HepG2 (cell line): ENCODE measurements at regions not wholly inside any gene's neighbourhood (a gene's known extent, or its start where the extent isn't known, plus 50 kb on each side); places are given as distances from the start of the nearest gene placed in this dataset.

Experiments
- ATF7 ChIP-seq, 2 experiments: fragments of 450-650 bp in 1 of 2; sonication (generic) in 1 of 2; formaldehyde crosslinking in 1 of 2; IDR thresholded peaks; 2 replicates each; pipeline versions ENCODE4 v1.4.0 to v1.6.1; 2016 to 2020; ENCODE audit warnings: antibody characterized with exemption in 1 of 2, mild to moderate bottlenecking in 1 of 2, missing genetic modification reagents in 1 of 2
- FOXK1 ChIP-seq: sonication (generic); formaldehyde crosslinking; IDR thresholded peaks from 2 replicates; pipeline ENCODE4 v1.4.0; 2020; ENCODE audit warnings: low read depth, missing genetic modification reagents, borderline replicate concordance
- FOXM1 ChIP-seq: sonication (generic); formaldehyde crosslinking; IDR thresholded peaks from 2 replicates; pipeline ENCODE4 v1.5.0; 2020; ENCODE audit warnings: missing genetic modification reagents
- IRX3 ChIP-seq: sonication (generic); formaldehyde crosslinking; IDR thresholded peaks from 2 replicates; pipeline ENCODE4 v1.8.1; 2023; ENCODE audit warnings: mild to moderate bottlenecking, low read depth, missing genetic modification reagents, borderline replicate concordance
- RCOR2 ChIP-seq: IDR thresholded peaks from 2 replicates; pipeline ENCODE4 v1.6.1; 2016; ENCODE audit warnings: missing biosample characterization, missing genetic modification reagents
- REXO4 ChIP-seq: sonication (generic); formaldehyde crosslinking; IDR thresholded peaks from 2 replicates; pipeline ENCODE4 v1.8.0; 2022; ENCODE audit warnings: missing genetic modification reagents, mild to moderate bottlenecking, borderline replicate concordance
- ZNF503 ChIP-seq: sonication (generic); formaldehyde crosslinking; IDR thresholded peaks from 2 replicates; pipeline ENCODE4 v1.4.0; 2020; ENCODE audit warnings: missing genetic modification reagents
- ZNF556 ChIP-seq: sonication (generic); formaldehyde crosslinking; IDR thresholded peaks from 2 replicates; pipeline ENCODE4 v1.4.0; 2020; ENCODE audit warnings: mild to moderate bottlenecking, missing genetic modification reagents, borderline replicate concordance
- ZNF570 ChIP-seq: sonication (generic); formaldehyde crosslinking; IDR thresholded peaks from 2 replicates; pipeline ENCODE4 v1.4.0; 2020; ENCODE audit warnings: mild to moderate bottlenecking, missing genetic modification reagents, borderline replicate concordance
- ZNF790 ChIP-seq: sonication (generic); formaldehyde crosslinking; IDR thresholded peaks from 2 replicates; pipeline ENCODE4 v1.8.0; 2022; ENCODE audit warnings: missing genetic modification reagents, mild to moderate bottlenecking, borderline replicate concordance
- ZSCAN22 ChIP-seq: sonication (generic); formaldehyde crosslinking; IDR thresholded peaks from 2 replicates; pipeline ENCODE4 v1.4.0; 2020; ENCODE audit warnings: mild to moderate bottlenecking, missing genetic modification reagents
- TF ChIP-seq, protein P1 (sequence below), 2 experiments: sonication (generic) in 1 of 2; formaldehyde crosslinking in 1 of 2; IDR thresholded peaks; 2 replicates each; pipeline versions ENCODE4 v1.6.1 to v1.9.0; 2014 to 2022; ENCODE audit warnings: antibody characterized with exemption in 1 of 2, borderline replicate concordance in 1 of 2, inconsistent platforms in 1 of 2, low read depth in 1 of 2, missing genetic modification reagents in 1 of 2
- TF ChIP-seq, protein P2 (sequence below): sonication (generic); formaldehyde crosslinking; IDR thresholded peaks from 2 replicates; pipeline ENCODE4 v1.4.0; 2020; ENCODE audit warnings: mild to moderate bottlenecking, missing genetic modification reagents, borderline replicate concordance

GRCh38 chr20:50359607-50360217 is 150.5 kb upstream of the PTPN1 start (continued):
- TF ChIP-seq, protein P1, sequence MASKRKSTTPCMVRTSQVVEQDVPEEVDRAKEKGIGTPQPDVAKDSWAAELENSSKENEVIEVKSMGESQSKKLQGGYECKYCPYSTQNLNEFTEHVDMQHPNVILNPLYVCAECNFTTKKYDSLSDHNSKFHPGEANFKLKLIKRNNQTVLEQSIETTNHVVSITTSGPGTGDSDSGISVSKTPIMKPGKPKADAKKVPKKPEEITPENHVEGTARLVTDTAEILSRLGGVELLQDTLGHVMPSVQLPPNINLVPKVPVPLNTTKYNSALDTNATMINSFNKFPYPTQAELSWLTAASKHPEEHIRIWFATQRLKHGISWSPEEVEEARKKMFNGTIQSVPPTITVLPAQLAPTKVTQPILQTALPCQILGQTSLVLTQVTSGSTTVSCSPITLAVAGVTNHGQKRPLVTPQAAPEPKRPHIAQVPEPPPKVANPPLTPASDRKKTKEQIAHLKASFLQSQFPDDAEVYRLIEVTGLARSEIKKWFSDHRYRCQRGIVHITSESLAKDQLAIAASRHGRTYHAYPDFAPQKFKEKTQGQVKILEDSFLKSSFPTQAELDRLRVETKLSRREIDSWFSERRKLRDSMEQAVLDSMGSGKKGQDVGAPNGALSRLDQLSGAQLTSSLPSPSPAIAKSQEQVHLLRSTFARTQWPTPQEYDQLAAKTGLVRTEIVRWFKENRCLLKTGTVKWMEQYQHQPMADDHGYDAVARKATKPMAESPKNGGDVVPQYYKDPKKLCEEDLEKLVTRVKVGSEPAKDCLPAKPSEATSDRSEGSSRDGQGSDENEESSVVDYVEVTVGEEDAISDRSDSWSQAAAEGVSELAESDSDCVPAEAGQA (IDR thresholded peaks at IDR 0.05; ENCODE audit: low read depth) = no peak
- TF ChIP-seq, protein P1 (CRISPR knock-in tag; IDR thresholded peaks at IDR 0.05; ENCODE audit: borderline replicate concordance) = no peak
- TF ChIP-seq ZSCAN22 (CRISPR knock-in tag) (peak; percentile 59; the same call in 1 of the 2 replicates), RCOR2 (CRISPR knock-in tag) (no peak), ZNF503 (CRISPR knock-in tag) (no peak), ZNF556 (0 out of 2 replicates have a peak, but pooled peaks have one; percentile 58), FOXM1 (CRISPR knock-in tag) (no peak), ZNF790 (CRISPR knock-in tag) (no peak), IRX3 (no peak), FOXK1 (CRISPR knock-in tag) (0 out of 2 replicates have a peak, but pooled peaks have one; percentile 5), ATF7 (IDR thresholded peaks at IDR 0.05) (no peak), ATF7 (CRISPR knock-in tag; IDR thresholded peaks at IDR 0.05) (peak; percentile 51; the same call in 1 of the 2 replicates), REXO4 (no peak), ZNF570 (CRISPR knock-in tag) (0 out of 2 replicates have a peak, but pooled peaks have one; percentile 35)
- TF ChIP-seq, protein P2, sequence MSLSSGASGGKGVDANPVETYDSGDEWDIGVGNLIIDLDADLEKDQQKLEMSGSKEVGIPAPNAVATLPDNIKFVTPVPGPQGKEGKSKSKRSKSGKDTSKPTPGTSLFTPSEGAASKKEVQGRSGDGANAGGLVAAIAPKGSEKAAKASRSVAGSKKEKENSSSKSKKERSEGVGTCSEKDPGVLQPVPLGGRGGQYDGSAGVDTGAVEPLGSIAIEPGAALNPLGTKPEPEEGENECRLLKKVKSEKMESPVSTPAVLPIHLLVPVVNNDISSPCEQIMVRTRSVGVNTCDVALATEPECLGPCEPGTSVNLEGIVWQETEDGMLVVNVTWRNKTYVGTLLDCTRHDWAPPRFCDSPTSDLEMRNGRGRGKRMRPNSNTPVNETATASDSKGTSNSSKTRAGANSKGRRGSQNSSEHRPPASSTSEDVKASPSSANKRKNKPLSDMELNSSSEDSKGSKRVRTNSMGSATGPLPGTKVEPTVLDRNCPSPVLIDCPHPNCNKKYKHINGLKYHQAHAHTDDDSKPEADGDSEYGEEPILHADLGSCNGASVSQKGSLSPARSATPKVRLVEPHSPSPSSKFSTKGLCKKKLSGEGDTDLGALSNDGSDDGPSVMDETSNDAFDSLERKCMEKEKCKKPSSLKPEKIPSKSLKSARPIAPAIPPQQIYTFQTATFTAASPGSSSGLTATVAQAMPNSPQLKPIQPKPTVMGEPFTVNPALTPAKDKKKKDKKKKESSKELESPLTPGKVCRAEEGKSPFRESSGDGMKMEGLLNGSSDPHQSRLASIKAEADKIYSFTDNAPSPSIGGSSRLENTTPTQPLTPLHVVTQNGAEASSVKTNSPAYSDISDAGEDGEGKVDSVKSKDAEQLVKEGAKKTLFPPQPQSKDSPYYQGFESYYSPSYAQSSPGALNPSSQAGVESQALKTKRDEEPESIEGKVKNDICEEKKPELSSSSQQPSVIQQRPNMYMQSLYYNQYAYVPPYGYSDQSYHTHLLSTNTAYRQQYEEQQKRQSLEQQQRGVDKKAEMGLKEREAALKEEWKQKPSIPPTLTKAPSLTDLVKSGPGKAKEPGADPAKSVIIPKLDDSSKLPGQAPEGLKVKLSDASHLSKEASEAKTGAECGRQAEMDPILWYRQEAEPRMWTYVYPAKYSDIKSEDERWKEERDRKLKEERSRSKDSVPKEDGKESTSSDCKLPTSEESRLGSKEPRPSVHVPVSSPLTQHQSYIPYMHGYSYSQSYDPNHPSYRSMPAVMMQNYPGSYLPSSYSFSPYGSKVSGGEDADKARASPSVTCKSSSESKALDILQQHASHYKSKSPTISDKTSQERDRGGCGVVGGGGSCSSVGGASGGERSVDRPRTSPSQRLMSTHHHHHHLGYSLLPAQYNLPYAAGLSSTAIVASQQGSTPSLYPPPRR = 0 out of 2 replicates have a peak, but pooled peaks have one; percentile 24
